Dermis blood vessel endothelial cell (primary cell): ENCODE measurements at regions not wholly inside any gene's neighbourhood (a gene's known extent, or its start where the extent isn't known, plus 50 kb on each side); places are given as distances from the start of the nearest gene placed in this dataset.
"Not testable (repeated sequence)": the region's sequence is repeated elsewhere in the genome, so short reads cannot be mapped to it uniquely, and the experiment has no call there.

Source experiments
- DNase-seq: peaks from one replicate; pipeline ENCODE4 v3.0.0; 2010

GRCh38 chr6:141969201-141969600 is 163.5 kb upstream of the GJE1 start:
- DNase-seq = no peak

- no peak for DNase-seq
These were observed 164.1 kb upstream of the GJE1 start for GRCh38 chr6:141968632-141969031.

GRCh38 chr6:141965016-141965545 is 167.6 kb upstream of the GJE1 start:
- no peak for DNase-seq

- DNase-seq = no peak
These were observed 169.0 kb upstream of the GJE1 start for GRCh38 chr6:141963543-141964295.

GRCh38 chr6:141957271-141957670 is 175.5 kb upstream of the GJE1 start:
- no peak for DNase-seq

- DNase-seq = peak; percentile 46
These were observed 175.9 kb upstream of the GJE1 start for GRCh38 chr6:141956868-141957267.

GRCh38 chr6:141956046-141956761 is 176.5 kb upstream of the GJE1 start:
- DNase-seq = peak; percentile 47

GRCh38 chr6:141953072-141953471 is 179.7 kb upstream of the GJE1 start:
- DNase-seq = no peak

- no peak for DNase-seq
These were observed 186.2 kb upstream of the GJE1 start for GRCh38 chr6:141946502-141946901.

GRCh38 chr6:141938664-141939063 is 194.1 kb upstream of the GJE1 start:
- DNase-seq = no peak

- no peak for DNase-seq
These were observed 200.0 kb upstream of the GJE1 start for GRCh38 chr6:141932685-141933084.

- DNase-seq = not testable (repeated sequence)
These were observed 206.4 kb upstream of the GJE1 start for GRCh38 chr6:141926200-141926900.

- no peak for DNase-seq
These were observed 207.7 kb upstream of the GJE1 start for GRCh38 chr6:141925001-141925400.

GRCh38 chr6:141922898-141923297 is 209.8 kb upstream of the GJE1 start:
- DNase-seq = no peak

GRCh38 chr6:141916682-141917505 is 215.8 kb upstream of the GJE1 start:
- DNase-seq = not testable (repeated sequence)

GRCh38 chr6:141914646-141915045 is 218.1 kb upstream of the GJE1 start:
- no peak for DNase-seq

GRCh38 chr6:141906569-141907080 is 226.1 kb upstream of the GJE1 start:
- no peak for DNase-seq

- DNase-seq = no peak
These were observed 242.1 kb upstream of the GJE1 start for GRCh38 chr6:141890661-141891060.

GRCh38 chr6:141884850-141885249 is 247.9 kb upstream of the GJE1 start:
- no peak for DNase-seq

- DNase-seq = no peak
These were observed 254.0 kb upstream of the GJE1 start for GRCh38 chr6:141878686-141879085.

GRCh38 chr6:141877275-141877983 is 255.3 kb upstream of the GJE1 start:
- DNase-seq = no peak
